Panc1 (cell line): ENCODE measurements at regions not wholly inside any gene's neighbourhood (a gene's known extent, or its start where the extent isn't known, plus 50 kb on each side); places are given as distances from the start of the nearest gene placed in this dataset.
A peak's percentile ranks its signal among the peaks of the same experiment; 100 is the strongest.

ENCODE experiments used
- ATAC-seq: fragments of 200-7000 bp; cut with Tn5 transposase; 2 replicates; pipeline ENCODE4 v1.9.1; 2020; ENCODE audit warnings: mild to moderate bottlenecking, moderate library complexity
- BruUV-seq: library from RNA; stranded (reverse); fragments of 400-500 nt; replicated peaks from 2 replicates; lab custom pipeline; 2021; lab: Mats Ljungman, UMichigan
- CTCF ChIA-PET: fragments of 300-600 bp; sonication (Branson Sonifier 250); formaldehyde crosslinking; loops from one replicate; lab custom pipeline; 2022; ENCODE audit warnings: antibody characterized with exemption; lab: Charles Lee
- POLR2A ChIA-PET: fragments of 300-600 bp; sonication (Branson Sonifier 250); formaldehyde crosslinking; loops from one replicate; lab custom pipeline; 2022; ENCODE audit warnings: antibody characterized with exemption; lab: Charles Lee
- DNase-seq: peaks from one replicate; pipeline ENCODE4 v3.0.0-alpha.2; 2010; ENCODE audit warnings: low read depth, low spot score
- H3K27ac ChIP-seq: 2 replicates; pipeline ENCODE4 v1.5.1; 2011; ENCODE audit warnings: mild to moderate bottlenecking, low read length, inconsistent platforms
- H3K27me3 ChIP-seq: fragments of 200-500 bp; sonication (Bioruptor generic); 2 replicates; pipeline ENCODE4 v1.6.0; 2014; ENCODE audit warnings: low read length, inconsistent platforms; ENCODE audit not compliant: control insufficient read depth, insufficient read depth
- H3K36me3 ChIP-seq: fragments of 200-500 bp; sonication (Bioruptor generic); 2 replicates; pipeline ENCODE4 v1.5.1; 2014; ENCODE audit warnings: inconsistent platforms, mild to moderate bottlenecking, low read length, moderate library complexity; ENCODE audit not compliant: control insufficient read depth, insufficient read depth
- H3K4me1 ChIP-seq: 2 replicates; pipeline ENCODE4 v1.5.1; 2011; ENCODE audit warnings: inconsistent platforms, mild to moderate bottlenecking, low read length, moderate library complexity; ENCODE audit not compliant: control insufficient read depth, insufficient read depth
- H3K4me3 ChIP-seq, 2 experiments: 2 replicates each; pipeline ENCODE4 v1.5.1; 2011 to 2012; ENCODE audit warnings: low read depth in 2 of 2, low read length in 2 of 2, mild to moderate bottlenecking in 2 of 2, inconsistent platforms in 1 of 2, moderate library complexity in 1 of 2
- H3K9me3 ChIP-seq: fragments of 200-500 bp; sonication (Bioruptor generic); 2 replicates; pipeline ENCODE4 v1.5.1; 2014; ENCODE audit warnings: low read depth, mild to moderate bottlenecking, inconsistent platforms, low read length, moderate library complexity; ENCODE audit not compliant: control insufficient read depth, insufficient read depth
- CTCF ChIP-seq: fragments of 450-650 bp; IDR thresholded peaks from 2 replicates; pipeline ENCODE4 v1.5.1; 2017; ENCODE audit warnings: mild to moderate bottlenecking
- POLR2AphosphoS5 ChIP-seq: IDR thresholded peaks from 2 replicates; pipeline ENCODE4 v1.6.1; 2012; ENCODE audit warnings: mild to moderate bottlenecking, low read depth, low read length, moderate library complexity
- REST ChIP-seq, 2 experiments: IDR thresholded peaks; 2 replicates each; pipeline ENCODE4 v1.6.1; 2011 to 2012; ENCODE audit warnings: low read depth in 2 of 2, control low read depth in 1 of 2, low read length in 1 of 2, mild to moderate bottlenecking in 1 of 2, moderate library complexity in 1 of 2; ENCODE audit not compliant: insufficient read depth in 1 of 2
- SIN3A ChIP-seq: IDR thresholded peaks from 2 replicates; pipeline ENCODE4 v1.6.1; 2012; ENCODE audit warnings: low read depth, mild to moderate bottlenecking, low read length, moderate library complexity, borderline replicate concordance; ENCODE audit not compliant: insufficient read depth
- TCF7L2 ChIP-seq: IDR thresholded peaks from 2 replicates; pipeline ENCODE4 v1.6.1; 2011; ENCODE audit warnings: mild to moderate bottlenecking, low read depth, low read length, inconsistent platforms
- in situ Hi-C: cut with HindIII; loops from 2 replicates; pipeline ENCODE4 v1.10.0; 2016; ENCODE audit warnings: low sequenced_read_pairs, low pct_unique_long_range_greater_than_20kb
- intact Hi-C: fragments of 100-400 bp; cut with micrococcal nuclease; formaldehyde crosslinking; loops from one replicate; pipeline ENCODE4 v1.10.0; 2022; ENCODE audit not compliant: unreplicated experiment

DNA sequence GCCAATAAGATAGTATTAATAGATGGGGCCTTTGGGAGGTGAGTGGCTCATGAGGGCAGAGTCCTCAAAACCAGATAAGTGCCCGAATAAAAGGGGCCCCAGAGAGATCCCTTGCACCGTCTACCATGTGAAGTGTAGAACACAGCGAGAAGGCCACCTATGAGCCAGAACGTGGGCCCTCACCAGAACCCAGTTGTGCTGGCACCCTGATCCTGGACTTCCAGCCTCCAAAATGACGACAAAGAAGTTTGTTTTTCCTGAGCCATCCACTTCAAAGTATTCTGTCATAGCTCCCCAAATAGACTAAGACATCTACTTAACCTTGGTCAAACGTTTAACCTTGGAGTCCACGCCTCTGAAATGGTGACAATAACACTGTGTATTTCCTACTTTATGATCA, 158.1 kb downstream of the EFNB2 start:
- intact Hi-C loops (no loop called here), in situ Hi-C loops (no loop called here)
- ChIA-PET POLR2A (no interaction called here), CTCF (no interaction called here)
- no peaks in the 10 kb centered on the region for H3K27me3 ChIP-seq
- no TSS peak for BruUV-seq
- no peaks in the 10 kb centered on the region for H3K9me3 ChIP-seq
- ATAC-seq (no peak), DNase-seq (no peak)
- no peak overlapping the region for H3K27ac ChIP-seq
- TF ChIP-seq CTCF (no peak), POLR2AphosphoS5 (no peak), SIN3A (no peak), REST (IDR thresholded peaks at IDR 0.05; ENCODE audit: insufficient read depth in 1 of 2, low read depth in 2 of 2, low read length in 1 of 2) (no peak), TCF7L2 (no peak)
- H3K36me3 ChIP-seq = no peaks in the 10 kb centered on the region
- no peak overlapping the region for H3K4me3 ChIP-seq
- H3K4me1 ChIP-seq = 0 out of 2 replicates have a peak, but pooled peaks cover 5% of the 10 kb centered on the region

GRCh38 chr13:106376401-106377112, 158.9 kb downstream of the EFNB2 start:
- CTCF ChIA-PET = no interaction called here
- Histone ChIP-seq H3K27ac (no peak overlapping the region), H3K36me3 (no peaks in the 10 kb centered on the region), H3K4me3 (peak overlapping the region in 1 of 2 experiments; percentile 12; a peak in 1 of 4 replicates), H3K9me3 (no peaks in the 10 kb centered on the region), H3K27me3 (no peaks in the 10 kb centered on the region), H3K4me1 (0 out of 2 replicates have a peak, but pooled peaks cover 5% of the 10 kb centered on the region)
- in situ Hi-C loops (no loop called here), intact Hi-C loops (no loop called here)
- no TSS peak for BruUV-seq
- peak; percentile 35 for TF ChIP-seq CTCF
- no peak for TF ChIP-seq SIN3A
- ATAC-seq (peak; percentile 66), DNase-seq (peak; percentile 61)
- POLR2A ChIA-PET = no interaction called here
